GM23338 (cell line): ENCODE measurements at regions not wholly inside any gene's neighbourhood (a gene's known extent, or its start where the extent isn't known, plus 50 kb on each side); places are given as distances from the start of the nearest gene placed in this dataset.

Experiments used
- ATAC-seq: fragments of 200-7000 bp; cut with Tn5 transposase; 3 replicates; pipeline ENCODE4 v1.9.1; 2020
- DNase-seq: peaks from one replicate; pipeline ENCODE4 v3.0.0-alpha.2; 2015; ENCODE audit warnings: low spot score
- H2AFZ ChIP-seq: fragments of 200-600 bp; sonication (generic); 2 replicates; pipeline ENCODE4 v1.8.0; 2016; ENCODE audit warnings: antibody characterized with exemption, mild to moderate bottlenecking, moderate library complexity
- H3F3A ChIP-seq: fragments of 200-600 bp; sonication (generic); replicated peaks from 2 replicates; pipeline ENCODE4 v1.8.0; 2017; ENCODE audit warnings: antibody characterized with exemption, mixed run types, low read depth
- H3K27ac ChIP-seq: fragments of 200-600 bp; sonication (generic); 2 replicates; pipeline ENCODE4 v1.6.1; 2016; ENCODE audit warnings: low read depth
- H3K27me3 ChIP-seq: fragments of 200-600 bp; sonication (generic); 2 replicates; pipeline ENCODE4 v1.8.0; 2016; ENCODE audit warnings: mild to moderate bottlenecking, mixed run types, moderate library complexity; ENCODE audit not compliant: insufficient read depth
- H3K36me3 ChIP-seq: fragments of 200-600 bp; sonication (generic); 2 replicates; pipeline ENCODE4 v1.8.0; 2016; ENCODE audit warnings: mild to moderate bottlenecking; ENCODE audit not compliant: insufficient read depth
- H3K4me1 ChIP-seq: fragments of 200-600 bp; sonication (generic); 2 replicates; pipeline ENCODE4 v1.8.0; 2016; ENCODE audit warnings: mild to moderate bottlenecking, moderate library complexity; ENCODE audit not compliant: insufficient read depth
- H3K4me2 ChIP-seq: fragments of 200-600 bp; sonication (generic); 2 replicates; pipeline ENCODE4 v1.7.1; 2017; ENCODE audit warnings: mixed run types
- H3K4me3 ChIP-seq: fragments of 200-600 bp; sonication (generic); 2 replicates; pipeline ENCODE4 v1.6.1; 2016; ENCODE audit warnings: mixed run types
- H3K79me2 ChIP-seq: fragments of 200-600 bp; sonication (generic); replicated peaks from 2 replicates; pipeline ENCODE4 v1.8.0; 2017; ENCODE audit warnings: mild to moderate bottlenecking; ENCODE audit not compliant: insufficient read depth
- H3K9me2 ChIP-seq: fragments of 200-600 bp; sonication (generic); 2 replicates; pipeline ENCODE4 v1.8.0; 2017; ENCODE audit not compliant: insufficient read depth
- H4K20me1 ChIP-seq: fragments of 200-600 bp; sonication (generic); replicated peaks from 2 replicates; pipeline ENCODE4 v1.8.0; 2017; ENCODE audit warnings: mild to moderate bottlenecking; ENCODE audit not compliant: insufficient read depth
- H3K27ac Mint-ChIP-seq: 2 replicates; pipeline ENCODE4 v1.8.0; 2020; ENCODE audit warnings: inconsistent platforms, mild to moderate bottlenecking, moderate library complexity, mixed read lengths
- H3K27me3 Mint-ChIP-seq: 3 replicates; pipeline ENCODE4 v1.8.0; 2022; ENCODE audit warnings: low read depth, mild to moderate bottlenecking, moderate library complexity, mixed read lengths, inconsistent platforms; ENCODE audit not compliant: insufficient read depth, poor library complexity
- H3K36me3 Mint-ChIP-seq: 3 replicates; pipeline ENCODE4 v1.8.0; 2021; ENCODE audit warnings: low read depth, mild to moderate bottlenecking, inconsistent platforms, moderate library complexity, mixed read lengths
- H3K4me1 Mint-ChIP-seq: 3 replicates; pipeline ENCODE4 v1.8.0; 2020; ENCODE audit warnings: mild to moderate bottlenecking, inconsistent platforms, mixed read lengths
- H3K4me3 Mint-ChIP-seq: 3 replicates; pipeline ENCODE4 v1.8.0; 2021; ENCODE audit warnings: moderate library complexity, mild to moderate bottlenecking, inconsistent platforms, mixed read lengths
- H3K9me3 Mint-ChIP-seq: 3 replicates; pipeline ENCODE4 v1.8.0; 2020; ENCODE audit warnings: moderate library complexity, mild to moderate bottlenecking, inconsistent platforms, mixed read lengths
- CREB1 ChIP-seq: fragments of 250-450 bp; sonication (Bioruptor Pico); IDR thresholded peaks from 2 replicates; pipeline ENCODE4 v1.5.0; 2020; ENCODE audit warnings: low read depth, mild to moderate bottlenecking, moderate library complexity
- EZH2 ChIP-seq: fragments of 200-600 bp; sonication (generic); IDR thresholded peaks from one replicate; pipeline ENCODE4 v1.8.0; 2017; ENCODE audit warnings: antibody characterized with exemption, mild to moderate bottlenecking, low read depth; ENCODE audit not compliant: unreplicated experiment
- EZH2phosphoT487 ChIP-seq: fragments of 200-600 bp; sonication (generic); IDR thresholded peaks from one replicate; pipeline ENCODE4 v1.8.1; 2018; ENCODE audit warnings: antibody characterized with exemption; ENCODE audit not compliant: unreplicated experiment
- JUNB ChIP-seq: IDR thresholded peaks from one replicate; pipeline ENCODE4 v1.6.1; 2016; ENCODE audit warnings: antibody characterized with exemption; ENCODE audit not compliant: unreplicated experiment
- NANOG ChIP-seq: IDR thresholded peaks from 2 replicates; pipeline ENCODE4 v1.6.1; 2016; ENCODE audit warnings: antibody characterized with exemption, borderline replicate concordance
- POLR2AphosphoS5 ChIP-seq: IDR thresholded peaks from 2 replicates; pipeline ENCODE4 v1.6.1; 2016; ENCODE audit warnings: antibody characterized with exemption, low read depth
- STAT1 ChIP-seq: IDR thresholded peaks from one replicate; pipeline ENCODE4 v1.6.1; 2016; ENCODE audit warnings: antibody characterized with exemption; ENCODE audit not compliant: unreplicated experiment
- ZNF114 ChIP-seq: fragments of 250-450 bp; sonication (Bioruptor Pico); IDR thresholded peaks from 2 replicates; pipeline ENCODE4 v1.5.0; 2020; ENCODE audit warnings: mild to moderate bottlenecking, moderate library complexity
- ZNF331 ChIP-seq: fragments of 250-450 bp; sonication (Bioruptor Pico); IDR thresholded peaks from 2 replicates; pipeline ENCODE4 v1.5.0; 2020; ENCODE audit warnings: low read depth, mild to moderate bottlenecking, moderate library complexity
- TF ChIP-seq, protein P1 (sequence below): fragments of 250-450 bp; sonication (Bioruptor Pico); IDR thresholded peaks from 2 replicates; pipeline ENCODE4 v1.5.0; 2020; ENCODE audit warnings: mild to moderate bottlenecking, moderate library complexity
- TF ChIP-seq, protein P2 (sequence below): IDR thresholded peaks from one replicate; pipeline ENCODE4 v1.6.1; 2018; ENCODE audit warnings: antibody characterized with exemption; ENCODE audit not compliant: unreplicated experiment
- TF ChIP-seq, protein P3 (sequence below): IDR thresholded peaks from 2 replicates; pipeline ENCODE4 v1.6.1; 2016; ENCODE audit warnings: antibody characterized with exemption
- TF ChIP-seq, protein P4 (sequence below), 2 experiments: fragments of 200-600 bp in 1 of 2; sonication (generic) in 1 of 2; conservative IDR thresholded peaks; 2 replicates each; pipeline versions ENCODE4 v1.5.1 to v1.6.1; 2016 to 2017; ENCODE audit warnings: antibody characterized with exemption in 2 of 2, low read depth in 2 of 2, mild to moderate bottlenecking in 2 of 2, moderate library complexity in 1 of 2

DNA sequence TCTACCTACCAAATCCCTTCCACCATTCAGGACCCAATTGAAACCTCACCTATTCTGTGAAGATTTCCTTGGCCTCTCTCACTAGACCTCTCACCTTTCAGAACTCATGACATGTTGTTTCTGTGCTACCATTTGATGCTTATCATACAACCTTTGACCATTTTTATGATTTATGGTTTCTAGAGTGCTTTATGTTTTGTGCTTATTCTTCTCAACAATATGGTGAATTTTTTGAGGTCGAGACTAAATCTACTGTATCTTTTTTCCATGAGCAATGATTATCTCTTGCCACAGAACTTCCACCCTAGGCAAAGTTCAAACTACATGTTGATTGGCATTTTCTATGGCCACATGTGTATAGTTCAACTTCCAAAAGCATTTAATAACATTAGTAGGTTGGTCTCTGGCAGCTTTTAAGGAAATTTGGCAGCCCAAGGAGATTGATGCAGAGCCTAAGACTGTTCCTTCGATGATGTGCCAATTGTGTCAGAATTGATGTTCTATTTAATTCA is 84.9 kb downstream of the OLIG3 start:
- Histone ChIP-seq H3K4me1 (peaks cover 2% of the 10 kb centered on the region; the same call in 1 of the 2 replicates), H3K27ac (no peak overlapping the region), H3K36me3 (no peaks in the 10 kb centered on the region), H3K79me2 (no peaks in the 10 kb centered on the region), H3K4me3 (no peak overlapping the region), H3K4me2 (no peak overlapping the region), H2AFZ (no peak overlapping the region), H3F3A (no peaks in the 10 kb centered on the region), H3K9me2 (no peaks in the 10 kb centered on the region), H3K27me3 (no peaks in the 10 kb centered on the region), H4K20me1 (no peaks in the 10 kb centered on the region)
- ATAC-seq (no peak), DNase-seq (no peak)
- H3K27me3 Mint-ChIP-seq: no peaks in the 10 kb centered on the region
- H3K9me3 Mint-ChIP-seq: peaks cover 7% of the 10 kb centered on the region; the same call in 2 of the 3 replicates
- TF ChIP-seq POLR2AphosphoS5: no peak
- no peak for TF ChIP-seq STAT1
- TF ChIP-seq NANOG: no peak
- no peak for TF ChIP-seq JUNB
- TF ChIP-seq, protein P1, sequence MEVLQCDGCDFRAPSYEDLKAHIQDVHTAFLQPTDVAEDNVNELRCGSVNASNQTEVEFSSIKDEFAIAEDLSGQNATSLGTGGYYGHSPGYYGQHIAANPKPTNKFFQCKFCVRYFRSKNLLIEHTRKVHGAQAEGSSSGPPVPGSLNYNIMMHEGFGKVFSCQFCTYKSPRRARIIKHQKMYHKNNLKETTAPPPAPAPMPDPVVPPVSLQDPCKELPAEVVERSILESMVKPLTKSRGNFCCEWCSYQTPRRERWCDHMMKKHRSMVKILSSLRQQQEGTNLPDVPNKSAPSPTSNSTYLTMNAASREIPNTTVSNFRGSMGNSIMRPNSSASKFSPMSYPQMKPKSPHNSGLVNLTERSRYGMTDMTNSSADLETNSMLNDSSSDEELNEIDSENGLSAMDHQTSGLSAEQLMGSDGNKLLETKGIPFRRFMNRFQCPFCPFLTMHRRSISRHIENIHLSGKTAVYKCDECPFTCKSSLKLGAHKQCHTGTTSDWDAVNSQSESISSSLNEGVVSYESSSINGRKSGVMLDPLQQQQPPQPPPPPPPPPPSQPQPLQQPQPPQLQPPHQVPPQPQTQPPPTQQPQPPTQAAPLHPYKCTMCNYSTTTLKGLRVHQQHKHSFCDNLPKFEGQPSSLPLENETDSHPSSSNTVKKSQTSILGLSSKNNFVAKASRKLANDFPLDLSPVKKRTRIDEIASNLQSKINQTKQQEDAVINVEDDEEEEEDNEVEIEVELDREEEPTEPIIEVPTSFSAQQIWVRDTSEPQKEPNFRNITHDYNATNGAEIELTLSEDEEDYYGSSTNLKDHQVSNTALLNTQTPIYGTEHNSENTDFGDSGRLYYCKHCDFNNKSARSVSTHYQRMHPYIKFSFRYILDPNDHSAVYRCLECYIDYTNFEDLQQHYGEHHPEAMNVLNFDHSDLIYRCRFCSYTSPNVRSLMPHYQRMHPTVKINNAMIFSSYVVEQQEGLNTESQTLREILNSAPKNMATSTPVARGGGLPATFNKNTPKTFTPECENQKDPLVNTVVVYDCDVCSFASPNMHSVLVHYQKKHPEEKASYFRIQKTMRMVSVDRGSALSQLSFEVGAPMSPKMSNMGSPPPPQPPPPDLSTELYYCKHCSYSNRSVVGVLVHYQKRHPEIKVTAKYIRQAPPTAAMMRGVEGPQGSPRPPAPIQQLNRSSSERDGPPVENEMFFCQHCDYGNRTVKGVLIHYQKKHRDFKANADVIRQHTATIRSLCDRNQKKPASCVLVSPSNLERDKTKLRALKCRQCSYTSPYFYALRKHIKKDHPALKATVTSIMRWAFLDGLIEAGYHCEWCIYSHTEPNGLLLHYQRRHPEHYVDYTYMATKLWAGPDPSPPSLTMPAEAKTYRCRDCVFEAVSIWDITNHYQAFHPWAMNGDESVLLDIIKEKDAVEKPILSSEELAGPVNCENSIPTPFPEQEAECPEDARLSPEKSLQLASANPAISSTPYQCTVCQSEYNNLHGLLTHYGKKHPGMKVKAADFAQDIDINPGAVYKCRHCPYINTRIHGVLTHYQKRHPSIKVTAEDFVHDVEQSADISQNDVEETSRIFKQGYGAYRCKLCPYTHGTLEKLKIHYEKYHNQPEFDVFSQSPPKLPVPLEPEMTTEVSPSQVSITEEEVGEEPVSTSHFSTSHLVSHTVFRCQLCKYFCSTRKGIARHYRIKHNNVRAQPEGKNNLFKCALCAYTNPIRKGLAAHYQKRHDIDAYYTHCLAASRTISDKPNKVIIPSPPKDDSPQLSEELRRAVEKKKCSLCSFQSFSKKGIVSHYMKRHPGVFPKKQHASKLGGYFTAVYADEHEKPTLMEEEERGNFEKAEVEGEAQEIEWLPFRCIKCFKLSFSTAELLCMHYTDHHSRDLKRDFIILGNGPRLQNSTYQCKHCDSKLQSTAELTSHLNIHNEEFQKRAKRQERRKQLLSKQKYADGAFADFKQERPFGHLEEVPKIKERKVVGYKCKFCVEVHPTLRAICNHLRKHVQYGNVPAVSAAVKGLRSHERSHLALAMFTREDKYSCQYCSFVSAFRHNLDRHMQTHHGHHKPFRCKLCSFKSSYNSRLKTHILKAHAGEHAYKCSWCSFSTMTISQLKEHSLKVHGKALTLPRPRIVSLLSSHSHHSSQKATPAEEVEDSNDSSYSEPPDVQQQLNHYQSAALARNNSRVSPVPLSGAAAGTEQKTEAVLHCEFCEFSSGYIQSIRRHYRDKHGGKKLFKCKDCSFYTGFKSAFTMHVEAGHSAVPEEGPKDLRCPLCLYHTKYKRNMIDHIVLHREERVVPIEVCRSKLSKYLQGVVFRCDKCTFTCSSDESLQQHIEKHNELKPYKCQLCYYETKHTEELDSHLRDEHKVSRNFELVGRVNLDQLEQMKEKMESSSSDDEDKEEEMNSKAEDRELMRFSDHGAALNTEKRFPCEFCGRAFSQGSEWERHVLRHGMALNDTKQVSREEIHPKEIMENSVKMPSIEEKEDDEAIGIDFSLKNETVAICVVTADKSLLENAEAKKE (CRISPR knock-in tag): no peak
- TF ChIP-seq, protein P2, sequence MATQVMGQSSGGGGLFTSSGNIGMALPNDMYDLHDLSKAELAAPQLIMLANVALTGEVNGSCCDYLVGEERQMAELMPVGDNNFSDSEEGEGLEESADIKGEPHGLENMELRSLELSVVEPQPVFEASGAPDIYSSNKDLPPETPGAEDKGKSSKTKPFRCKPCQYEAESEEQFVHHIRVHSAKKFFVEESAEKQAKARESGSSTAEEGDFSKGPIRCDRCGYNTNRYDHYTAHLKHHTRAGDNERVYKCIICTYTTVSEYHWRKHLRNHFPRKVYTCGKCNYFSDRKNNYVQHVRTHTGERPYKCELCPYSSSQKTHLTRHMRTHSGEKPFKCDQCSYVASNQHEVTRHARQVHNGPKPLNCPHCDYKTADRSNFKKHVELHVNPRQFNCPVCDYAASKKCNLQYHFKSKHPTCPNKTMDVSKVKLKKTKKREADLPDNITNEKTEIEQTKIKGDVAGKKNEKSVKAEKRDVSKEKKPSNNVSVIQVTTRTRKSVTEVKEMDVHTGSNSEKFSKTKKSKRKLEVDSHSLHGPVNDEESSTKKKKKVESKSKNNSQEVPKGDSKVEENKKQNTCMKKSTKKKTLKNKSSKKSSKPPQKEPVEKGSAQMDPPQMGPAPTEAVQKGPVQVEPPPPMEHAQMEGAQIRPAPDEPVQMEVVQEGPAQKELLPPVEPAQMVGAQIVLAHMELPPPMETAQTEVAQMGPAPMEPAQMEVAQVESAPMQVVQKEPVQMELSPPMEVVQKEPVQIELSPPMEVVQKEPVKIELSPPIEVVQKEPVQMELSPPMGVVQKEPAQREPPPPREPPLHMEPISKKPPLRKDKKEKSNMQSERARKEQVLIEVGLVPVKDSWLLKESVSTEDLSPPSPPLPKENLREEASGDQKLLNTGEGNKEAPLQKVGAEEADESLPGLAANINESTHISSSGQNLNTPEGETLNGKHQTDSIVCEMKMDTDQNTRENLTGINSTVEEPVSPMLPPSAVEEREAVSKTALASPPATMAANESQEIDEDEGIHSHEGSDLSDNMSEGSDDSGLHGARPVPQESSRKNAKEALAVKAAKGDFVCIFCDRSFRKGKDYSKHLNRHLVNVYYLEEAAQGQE: no peak
- TF ChIP-seq, protein P3, sequence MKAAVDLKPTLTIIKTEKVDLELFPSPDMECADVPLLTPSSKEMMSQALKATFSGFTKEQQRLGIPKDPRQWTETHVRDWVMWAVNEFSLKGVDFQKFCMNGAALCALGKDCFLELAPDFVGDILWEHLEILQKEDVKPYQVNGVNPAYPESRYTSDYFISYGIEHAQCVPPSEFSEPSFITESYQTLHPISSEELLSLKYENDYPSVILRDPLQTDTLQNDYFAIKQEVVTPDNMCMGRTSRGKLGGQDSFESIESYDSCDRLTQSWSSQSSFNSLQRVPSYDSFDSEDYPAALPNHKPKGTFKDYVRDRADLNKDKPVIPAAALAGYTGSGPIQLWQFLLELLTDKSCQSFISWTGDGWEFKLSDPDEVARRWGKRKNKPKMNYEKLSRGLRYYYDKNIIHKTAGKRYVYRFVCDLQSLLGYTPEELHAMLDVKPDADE: no peak
- no peak for TF ChIP-seq ZNF114 (CRISPR knock-in tag)
- TF ChIP-seq ZNF331 (CRISPR knock-in tag): no peak
- TF ChIP-seq, protein P4, sequence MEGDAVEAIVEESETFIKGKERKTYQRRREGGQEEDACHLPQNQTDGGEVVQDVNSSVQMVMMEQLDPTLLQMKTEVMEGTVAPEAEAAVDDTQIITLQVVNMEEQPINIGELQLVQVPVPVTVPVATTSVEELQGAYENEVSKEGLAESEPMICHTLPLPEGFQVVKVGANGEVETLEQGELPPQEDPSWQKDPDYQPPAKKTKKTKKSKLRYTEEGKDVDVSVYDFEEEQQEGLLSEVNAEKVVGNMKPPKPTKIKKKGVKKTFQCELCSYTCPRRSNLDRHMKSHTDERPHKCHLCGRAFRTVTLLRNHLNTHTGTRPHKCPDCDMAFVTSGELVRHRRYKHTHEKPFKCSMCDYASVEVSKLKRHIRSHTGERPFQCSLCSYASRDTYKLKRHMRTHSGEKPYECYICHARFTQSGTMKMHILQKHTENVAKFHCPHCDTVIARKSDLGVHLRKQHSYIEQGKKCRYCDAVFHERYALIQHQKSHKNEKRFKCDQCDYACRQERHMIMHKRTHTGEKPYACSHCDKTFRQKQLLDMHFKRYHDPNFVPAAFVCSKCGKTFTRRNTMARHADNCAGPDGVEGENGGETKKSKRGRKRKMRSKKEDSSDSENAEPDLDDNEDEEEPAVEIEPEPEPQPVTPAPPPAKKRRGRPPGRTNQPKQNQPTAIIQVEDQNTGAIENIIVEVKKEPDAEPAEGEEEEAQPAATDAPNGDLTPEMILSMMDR (conservative IDR thresholded peaks at IDR 0.05; ENCODE audit: low read depth in 2 of 2): no peak
- no peak for TF ChIP-seq EZH2
- no peak for TF ChIP-seq CREB1 (CRISPR knock-in tag)
- TF ChIP-seq EZH2phosphoT487: no peak
- H3K4me1 Mint-ChIP-seq: peaks cover 12% of the 10 kb centered on the region
- H3K27ac Mint-ChIP-seq: no peak overlapping the region
- H3K4me3 Mint-ChIP-seq: no peak overlapping the region
- H3K36me3 Mint-ChIP-seq: no peaks in the 10 kb centered on the region; the same call in 1 of the 3 replicates
